BJ (cell line): ENCODE measurements at regions not wholly inside any gene's neighbourhood (a gene's known extent, or its start where the extent isn't known, plus 50 kb on each side); places are given as distances from the start of the nearest gene placed in this dataset.

ENCODE experiments used
- CTCF ChIA-PET: fragments of 350-600 bp; formaldehyde crosslinking; extraction: SDS; loops from one replicate; lab custom pipeline; 2021; ENCODE audit warnings: antibody characterized with exemption, inconsistent platforms; lab: Yijun Ruan, JAX
- POLR2A ChIA-PET: fragments of 300-600 bp; sonication (Branson Sonifier 250); formaldehyde crosslinking; extraction: SDS; loops from one replicate; lab custom pipeline; 2021; ENCODE audit warnings: antibody characterized with exemption; lab: Charles Lee
- DNase-seq: peaks from one replicate; pipeline ENCODE4 v3.0.0-alpha.2; 2011; ENCODE audit warnings: low read depth
- H3K27me3 ChIP-seq: 2 replicates; pipeline ENCODE4 v1.6.0; 2011; ENCODE audit warnings: low read length; ENCODE audit not compliant: control insufficient read depth, insufficient read depth
- H3K36me3 ChIP-seq: 2 replicates; pipeline ENCODE4 v1.5.1; 2011; ENCODE audit warnings: low read length; ENCODE audit not compliant: control insufficient read depth, insufficient read depth
- H3K4me3 ChIP-seq: 2 replicates; pipeline ENCODE4 v1.5.1; 2011; ENCODE audit warnings: low read depth, mild to moderate bottlenecking, control low read depth, low read length
- CTCF ChIP-seq: IDR thresholded peaks from 2 replicates; pipeline ENCODE4 v1.5.1; 2011; ENCODE audit warnings: low read depth, mild to moderate bottlenecking, control low read depth, inconsistent platforms, low read length, moderate library complexity; ENCODE audit not compliant: insufficient read depth

GRCh38 chr4:125115476-125115875, 199.3 kb upstream of the FAT4 start:
- Histone ChIP-seq H3K36me3 (no peaks in the 10 kb centered on the region), H3K27me3 (no peaks in the 10 kb centered on the region), H3K4me3 (no peak overlapping the region)
- ChIA-PET POLR2A (no interaction called here), CTCF (no interaction called here)
- TF ChIP-seq CTCF = no peak
- DNase-seq = no peak

- Histone ChIP-seq H3K4me3 (no peak overlapping the region), H3K27me3 (no peaks in the 10 kb centered on the region), H3K36me3 (no peaks in the 10 kb centered on the region)
- CTCF ChIA-PET = no interaction called here
- TF ChIP-seq CTCF = no peak
- POLR2A ChIA-PET = no interaction called here
- DNase-seq = no peak
These were observed 202.2 kb upstream of the FAT4 start for GRCh38 chr4:125112536-125112935.

- TF ChIP-seq CTCF = no peak
These were observed 203.4 kb upstream of the FAT4 start for GRCh38 chr4:125111323-125111722.

GRCh38 chr4:125105561-125105960, 209.2 kb upstream of the FAT4 start:
- Histone ChIP-seq H3K27me3 (no peaks in the 10 kb centered on the region), H3K4me3 (no peak overlapping the region), H3K36me3 (no peaks in the 10 kb centered on the region)
- DNase-seq = no peak
- POLR2A ChIA-PET = no interaction called here
- CTCF ChIA-PET = no interaction called here
- no peak for TF ChIP-seq CTCF

More at GRCh38 chr4:125111323-125111722, 203.4 kb upstream of the FAT4 start:
- DNase-seq = no peak
- CTCF ChIA-PET = interaction anchor here (0.6 kb wide), 1 partner anchor 533 kb away, joined by 3 read pairs; no protein-coding TSS in a partner anchor
- no peaks in the 10 kb centered on the region for H3K27me3 ChIP-seq
- no peak overlapping the region for H3K4me3 ChIP-seq
- POLR2A ChIA-PET = no interaction called here
- no peaks in the 10 kb centered on the region for H3K36me3 ChIP-seq

GRCh38 chr4:125104616-125105015, 210.1 kb upstream of the FAT4 start:
- ChIA-PET CTCF (no interaction called here), POLR2A (no interaction called here)
- H3K4me3 ChIP-seq = no peak overlapping the region
- no peak for DNase-seq
- TF ChIP-seq CTCF = no peak
- H3K36me3 ChIP-seq = no peaks in the 10 kb centered on the region
- no peaks in the 10 kb centered on the region for H3K27me3 ChIP-seq
